Activated CD4-positive, alpha-beta T cell treated with anti-CD3 and anti-CD28 coated beads, Interleukin-2, amount 10 ng/mL, durations not matched to agents 7 days and 5 days (primary cell): ENCODE measurements at regions not wholly inside any gene's neighbourhood (a gene's known extent, or its start where the extent isn't known, plus 50 kb on each side); places are given as distances from the start of the nearest gene placed in this dataset.

Source experiments
- CTCF ChIA-PET: fragments of 350-600 bp; sonication (Branson Sonifier 250); formaldehyde crosslinking; loops from one replicate; lab custom pipeline; 2021; ENCODE audit warnings: antibody characterized with exemption; lab: Charles Lee
- POLR2A ChIA-PET: fragments of 350-600 bp; sonication (Branson Sonifier 250); formaldehyde crosslinking; loops from one replicate; lab custom pipeline; 2021; ENCODE audit warnings: antibody characterized with exemption; lab: Charles Lee
- DNase-seq: peaks from one replicate; pipeline ENCODE4 v3.0.0-alpha.2; 2020
- H3K27ac Mint-ChIP-seq: one replicate; pipeline ENCODE4 v1.8.0; 2021; ENCODE audit warnings: mild to moderate bottlenecking, moderate library complexity, mixed read lengths
- H3K27me3 Mint-ChIP-seq: one replicate; pipeline ENCODE4 v1.8.0; 2021; ENCODE audit warnings: mixed read lengths
- H3K36me3 Mint-ChIP-seq: one replicate; pipeline ENCODE4 v1.8.0; 2021; ENCODE audit warnings: low read depth, mixed read lengths
- H3K4me1 Mint-ChIP-seq: one replicate; pipeline ENCODE4 v1.8.0; 2021; ENCODE audit warnings: mixed read lengths
- H3K4me3 Mint-ChIP-seq: one replicate; pipeline ENCODE4 v1.8.0; 2021; ENCODE audit warnings: mild to moderate bottlenecking, moderate library complexity, mixed read lengths
- H3K9me3 Mint-ChIP-seq: one replicate; pipeline ENCODE4 v1.8.0; 2021; ENCODE audit warnings: mixed read lengths

DNA sequence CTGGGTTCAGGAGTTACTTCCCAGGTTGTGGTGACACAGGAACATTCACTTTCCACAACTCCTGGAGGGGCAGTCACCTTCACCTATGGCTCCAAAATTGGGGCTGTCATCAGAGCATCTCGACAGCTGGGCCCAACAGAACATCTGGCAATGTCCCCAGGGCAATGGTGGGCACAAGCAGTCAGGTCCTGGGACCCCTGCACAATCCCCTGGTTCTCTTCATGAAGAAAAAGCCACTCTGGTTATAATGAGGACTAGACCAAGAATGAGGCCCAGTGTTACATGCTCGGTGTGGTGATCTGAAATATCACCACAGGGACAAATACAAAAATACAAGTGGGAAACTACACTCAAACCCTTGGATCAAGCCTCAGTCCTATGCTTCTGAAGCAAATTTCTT is 89.0 kb upstream of the VPREB1 start:
- DNase-seq = no peak

DNA sequence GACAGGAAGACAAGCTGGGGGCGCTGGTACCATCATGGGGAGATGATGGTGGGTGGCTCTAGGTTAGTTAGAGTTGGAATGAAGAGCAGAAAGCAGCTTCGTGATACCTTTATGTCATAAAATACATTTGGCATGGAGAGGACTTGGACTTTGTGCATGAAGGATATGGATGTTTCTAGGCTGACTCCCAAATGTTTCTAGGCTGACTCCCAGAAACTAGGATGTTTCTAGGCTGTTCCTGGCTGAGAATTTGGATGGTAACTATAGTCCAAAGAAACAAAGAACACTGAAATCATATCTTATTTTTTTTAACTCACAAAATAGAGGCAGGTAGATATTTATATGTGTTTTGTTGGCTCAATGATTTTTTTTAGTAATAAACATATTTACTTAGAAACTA is 89.4 kb upstream of the VPREB1 start:
- Mint-ChIP-seq H3K27me3 (peaks cover 25% of the 10 kb centered on the region), H3K9me3 (no peaks in the 10 kb centered on the region), H3K36me3 (no peaks in the 10 kb centered on the region), H3K4me3 (no peak overlapping the region), H3K4me1 (peaks cover 5% of the 10 kb centered on the region), H3K27ac (no peak overlapping the region)
- CTCF ChIA-PET = interaction anchor here (0.9 to 1.3 kb wide), 3 partner anchors 10 to 107 kb away, joined by 3 to 4 read pairs (median 3); no protein-coding TSS in a partner anchor
- no peak for DNase-seq
- POLR2A ChIA-PET = no interaction called here

More for the DNA sequence above, 89.0 kb upstream of the VPREB1 start:
- Mint-ChIP-seq H3K4me1 (peaks cover 5% of the 10 kb centered on the region), H3K36me3 (no peaks in the 10 kb centered on the region), H3K27ac (no peak overlapping the region), H3K4me3 (no peak overlapping the region), H3K27me3 (peaks cover 20% of the 10 kb centered on the region), H3K9me3 (no peaks in the 10 kb centered on the region)
- ChIA-PET CTCF (no interaction called here), POLR2A (no interaction called here)

DNA sequence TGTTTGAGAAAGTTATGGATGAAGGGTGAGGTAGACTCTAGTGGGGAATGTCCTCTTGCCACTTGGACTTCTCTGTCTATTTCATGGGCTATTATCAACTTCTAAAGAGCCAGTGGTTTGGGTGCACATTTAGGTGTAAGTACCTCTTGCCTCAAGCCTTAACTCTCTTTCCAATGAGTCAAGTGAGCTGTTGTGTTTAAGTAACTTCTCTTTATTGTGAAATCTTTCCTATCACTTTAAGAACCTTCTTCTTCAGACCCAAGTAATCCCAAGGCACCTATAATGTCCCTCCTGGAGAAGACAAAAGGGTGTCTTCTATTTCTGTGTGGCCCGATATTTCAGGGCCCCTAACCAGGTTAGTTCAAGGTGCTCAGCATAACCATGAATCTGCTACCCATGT is 90.5 kb upstream of the VPREB1 start:
- POLR2A ChIA-PET = no interaction called here
- no peaks in the 10 kb centered on the region for H3K36me3 Mint-ChIP-seq
- peaks cover 28% of the 10 kb centered on the region for H3K27me3 Mint-ChIP-seq
- no peak overlapping the region for H3K4me3 Mint-ChIP-seq
- H3K27ac Mint-ChIP-seq = no peak overlapping the region
- H3K4me1 Mint-ChIP-seq = peaks cover 5% of the 10 kb centered on the region
- CTCF ChIA-PET = interaction anchor here (1.3 kb wide), 1 partner anchor 105 kb away, joined by 3 read pairs; no protein-coding TSS in a partner anchor
- DNase-seq = no peak
- H3K9me3 Mint-ChIP-seq = no peaks in the 10 kb centered on the region

DNA sequence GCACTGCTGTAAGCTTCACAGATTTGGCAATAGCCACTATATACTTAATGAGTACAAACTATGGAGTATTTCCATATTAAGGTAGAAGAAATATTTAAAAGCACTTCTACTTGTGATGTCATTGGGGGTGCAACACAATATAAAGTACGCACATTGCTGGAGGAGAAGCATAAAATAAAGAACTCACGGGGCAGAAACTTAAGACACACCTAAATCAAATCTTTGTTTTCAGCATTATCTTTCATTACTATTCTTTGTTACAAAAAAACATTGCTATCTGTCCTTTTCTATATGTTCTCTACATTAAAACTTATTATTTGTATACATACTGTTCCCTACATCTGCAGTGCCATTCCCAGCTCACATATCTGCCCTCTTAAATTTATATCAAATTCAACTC is 93.3 kb upstream of the VPREB1 start:
- DNase-seq = no peak
- ChIA-PET CTCF (interaction anchor here (0.5 kb wide), 1 partner anchor 1022 kb away, joined by 5 read pairs; no protein-coding TSS in a partner anchor), POLR2A (no interaction called here)
- Mint-ChIP-seq H3K4me3 (no peak overlapping the region), H3K36me3 (no peaks in the 10 kb centered on the region), H3K9me3 (no peaks in the 10 kb centered on the region), H3K27ac (no peak overlapping the region), H3K4me1 (no peaks in the 10 kb centered on the region), H3K27me3 (peaks cover 49% of the 10 kb centered on the region)

- Mint-ChIP-seq H3K4me3 (no peak overlapping the region), H3K4me1 (no peaks in the 10 kb centered on the region), H3K36me3 (no peaks in the 10 kb centered on the region), H3K9me3 (no peaks in the 10 kb centered on the region), H3K27ac (no peak overlapping the region), H3K27me3 (peaks cover 50% of the 10 kb centered on the region)
- POLR2A ChIA-PET = no interaction called here
- CTCF ChIA-PET = no interaction called here
- no peak for DNase-seq
These were observed 94.1 kb upstream of the VPREB1 start for GRCh38 chr22:22150457-22150856.

DNA sequence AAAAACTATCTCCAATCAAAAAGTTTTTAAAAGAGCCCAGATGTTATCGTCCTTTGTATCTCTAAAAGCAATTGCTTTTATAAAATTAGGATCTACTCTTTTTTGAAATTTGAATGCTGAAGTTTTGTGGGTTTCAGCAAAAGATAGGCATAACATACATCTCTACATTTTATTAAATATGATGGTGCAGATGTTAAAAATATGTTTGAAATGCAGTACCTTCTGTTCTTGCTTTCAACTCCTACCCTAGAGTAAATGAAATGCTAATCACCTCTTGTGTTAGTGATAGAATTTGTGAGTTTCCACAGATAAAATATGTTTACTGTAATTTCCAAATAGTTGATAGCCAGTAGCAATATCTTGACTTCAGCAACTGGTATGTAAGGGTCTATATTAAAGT is 95.7 kb upstream of the VPREB1 start:
- Mint-ChIP-seq H3K36me3 (no peaks in the 10 kb centered on the region), H3K4me1 (no peaks in the 10 kb centered on the region), H3K27me3 (peaks cover 52% of the 10 kb centered on the region), H3K9me3 (no peaks in the 10 kb centered on the region), H3K27ac (no peak overlapping the region), H3K4me3 (no peak overlapping the region)
- ChIA-PET POLR2A (no interaction called here), CTCF (no interaction called here)
- no peak for DNase-seq

GRCh38 chr22:22144858-22145257 is 99.7 kb upstream of the VPREB1 start:
- no peak for DNase-seq
- Mint-ChIP-seq H3K9me3 (no peaks in the 10 kb centered on the region), H3K36me3 (no peaks in the 10 kb centered on the region), H3K4me1 (no peaks in the 10 kb centered on the region), H3K27me3 (peaks cover 65% of the 10 kb centered on the region), H3K4me3 (no peak overlapping the region), H3K27ac (no peak overlapping the region)
- ChIA-PET POLR2A (no interaction called here), CTCF (interaction anchor here (0.8 to 1.3 kb wide), 2 partner anchors 10 to 22 kb away, joined by 3 to 4 read pairs; no protein-coding TSS in a partner anchor)

GRCh38 chr22:22143448-22143847 is 101.1 kb upstream of the VPREB1 start:
- POLR2A ChIA-PET = no interaction called here
- Mint-ChIP-seq H3K4me1 (no peaks in the 10 kb centered on the region), H3K4me3 (no peak overlapping the region), H3K36me3 (no peaks in the 10 kb centered on the region), H3K9me3 (no peaks in the 10 kb centered on the region), H3K27ac (no peak overlapping the region), H3K27me3 (peaks cover 62% of the 10 kb centered on the region)
- CTCF ChIA-PET = no interaction called here
- no peak for DNase-seq

- H3K27me3 Mint-ChIP-seq = peaks cover 58% of the 10 kb centered on the region
- no peak overlapping the region for H3K4me3 Mint-ChIP-seq
- H3K9me3 Mint-ChIP-seq = no peaks in the 10 kb centered on the region
- DNase-seq = no peak
- CTCF ChIA-PET = no interaction called here
- no peak overlapping the region for H3K27ac Mint-ChIP-seq
- H3K4me1 Mint-ChIP-seq = no peaks in the 10 kb centered on the region
- POLR2A ChIA-PET = no interaction called here
- H3K36me3 Mint-ChIP-seq = no peaks in the 10 kb centered on the region
These were observed 101.9 kb upstream of the VPREB1 start for GRCh38 chr22:22142661-22143060.

GRCh38 chr22:22141771-22142591 is 102.6 kb upstream of the VPREB1 start:
- no peak for DNase-seq
- H3K27me3 Mint-ChIP-seq = peaks cover 54% of the 10 kb centered on the region
- ChIA-PET CTCF (no interaction called here), POLR2A (no interaction called here)
- no peak overlapping the region for H3K27ac Mint-ChIP-seq
- no peak overlapping the region for H3K4me3 Mint-ChIP-seq
- H3K9me3 Mint-ChIP-seq = no peaks in the 10 kb centered on the region
- no peaks in the 10 kb centered on the region for H3K4me1 Mint-ChIP-seq
- H3K36me3 Mint-ChIP-seq = no peaks in the 10 kb centered on the region

GRCh38 chr22:22141031-22141430 is 103.6 kb upstream of the VPREB1 start:
- peaks cover 49% of the 10 kb centered on the region for H3K27me3 Mint-ChIP-seq
- no peaks in the 10 kb centered on the region for H3K36me3 Mint-ChIP-seq
- no peak overlapping the region for H3K27ac Mint-ChIP-seq
- no peak for DNase-seq
- H3K4me3 Mint-ChIP-seq = no peak overlapping the region
- ChIA-PET POLR2A (no interaction called here), CTCF (no interaction called here)
- no peaks in the 10 kb centered on the region for H3K9me3 Mint-ChIP-seq
- no peaks in the 10 kb centered on the region for H3K4me1 Mint-ChIP-seq

DNA sequence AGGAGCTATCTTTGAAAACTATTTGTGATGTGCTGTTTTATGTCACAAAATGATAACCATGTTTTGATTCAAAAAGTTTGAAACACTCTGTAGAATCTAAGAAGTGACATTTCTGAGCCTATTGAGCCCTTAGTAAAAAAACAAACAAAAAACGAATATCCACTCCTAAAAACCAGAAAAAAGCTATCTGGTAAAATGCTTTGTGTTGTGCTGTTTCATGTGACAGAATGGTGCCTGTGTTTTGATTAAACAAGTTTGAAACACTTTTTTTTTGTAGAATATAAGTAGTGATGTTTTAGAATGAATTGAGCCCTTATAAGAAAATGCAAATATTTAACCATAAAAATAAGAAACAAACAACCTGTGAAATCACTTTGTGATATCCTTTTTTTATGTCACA is 105.2 kb upstream of the VPREB1 start:
- Mint-ChIP-seq H3K9me3 (no peaks in the 10 kb centered on the region), H3K27ac (no peak overlapping the region), H3K36me3 (no peaks in the 10 kb centered on the region), H3K27me3 (peaks cover 49% of the 10 kb centered on the region), H3K4me3 (no peak overlapping the region), H3K4me1 (no peaks in the 10 kb centered on the region)
- POLR2A ChIA-PET = no interaction called here
- CTCF ChIA-PET = interaction anchor here (0.7 kb wide), 2 partner anchors 45 to 69 kb away, joined by 3 to 4 read pairs; no protein-coding TSS in a partner anchor
- DNase-seq = no peak

- Mint-ChIP-seq H3K4me1 (no peaks in the 10 kb centered on the region), H3K4me3 (no peak overlapping the region), H3K36me3 (no peaks in the 10 kb centered on the region), H3K9me3 (no peaks in the 10 kb centered on the region), H3K27ac (no peak overlapping the region), H3K27me3 (peaks cover 49% of the 10 kb centered on the region)
- DNase-seq = no peak
- ChIA-PET POLR2A (no interaction called here), CTCF (interaction anchor here (0.7 kb wide), 2 partner anchors 46 to 69 kb away, joined by 3 to 4 read pairs; no protein-coding TSS in a partner anchor)
These were observed 105.7 kb upstream of the VPREB1 start for GRCh38 chr22:22138915-22139314.
